ENCODE measurements at regions not wholly inside any gene's neighbourhood (a gene's known extent, or its start where the extent isn't known, plus 50 kb on each side); places are given as distances from the start of the nearest gene placed in this dataset.

- DNase-seq (ENCODE audit: low spot score): no peak
- H3K4me3 ChIP-seq: no peak overlapping the region
These were observed 99.6 kb upstream of the PRR23E start for GRCh38 chr3:127093312-127093711.

DNA sequence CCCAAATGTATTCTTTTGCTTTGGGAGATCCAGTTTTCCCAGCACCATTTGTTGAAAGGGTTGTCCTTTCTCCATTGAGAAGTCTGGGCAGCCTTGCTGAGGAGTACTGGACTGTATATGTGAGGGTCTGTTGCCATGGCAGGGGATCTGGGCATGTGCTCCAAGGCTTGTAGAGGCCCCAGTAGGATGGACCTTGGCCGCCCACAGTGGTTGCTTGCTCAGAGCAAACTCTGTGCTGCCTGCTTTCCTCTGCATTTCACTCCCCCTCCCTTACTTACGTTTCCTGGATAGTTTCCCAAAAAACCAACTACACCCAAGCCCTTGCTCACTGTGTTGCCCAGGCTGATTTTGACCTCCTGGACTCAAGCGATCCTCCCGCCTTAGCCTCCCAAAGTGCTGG lies 97.2 kb upstream of the PRR23E start:
- Histone ChIP-seq H3K9me3 (peaks cover 0 to 9% of the 10 kb centered on the region in 2 donors), H3K27ac (no peak overlapping the region), H3K4me3 (no peak overlapping the region), H3K27me3 (no peaks in the 10 kb centered on the region), H3K36me3 (no peaks in the 10 kb centered on the region), H3K4me1 (no peaks in the 10 kb centered on the region)
- no peak for TF ChIP-seq CTCF (IDR thresholded peaks at IDR 0.05)
- DNase-seq (ENCODE audit: low spot score): no peak

More at GRCh38 chr3:127093312-127093711, 99.6 kb upstream of the PRR23E start:
- no peak overlapping the region for H3K27ac ChIP-seq
- peaks cover 0 to 6% of the 10 kb centered on the region in 2 donors for H3K4me1 ChIP-seq
- peaks cover 0 to 9% of the 10 kb centered on the region in 2 donors for H3K9me3 ChIP-seq
- no peaks in the 10 kb centered on the region for H3K36me3 ChIP-seq
- no peaks in the 10 kb centered on the region for H3K27me3 ChIP-seq
- TF ChIP-seq CTCF (IDR thresholded peaks at IDR 0.05): no peak

GRCh38 chr3:127096256-127097071 lies 96.5 kb upstream of the PRR23E start:
- H3K4me3 ChIP-seq: no peak overlapping the region
- peaks cover 0 to 9% of the 10 kb centered on the region in 2 donors for H3K9me3 ChIP-seq
- no peaks in the 10 kb centered on the region for H3K36me3 ChIP-seq
- no peak for DNase-seq (ENCODE audit: low spot score)
- no peaks in the 10 kb centered on the region for H3K27me3 ChIP-seq
- H3K27ac ChIP-seq: no peak overlapping the region
- no peak for TF ChIP-seq CTCF (IDR thresholded peaks at IDR 0.05)
- H3K4me1 ChIP-seq: no peaks in the 10 kb centered on the region

GRCh38 chr3:127097072-127097405 lies 95.9 kb upstream of the PRR23E start:
- Histone ChIP-seq H3K4me1 (no peaks in the 10 kb centered on the region), H3K36me3 (no peaks in the 10 kb centered on the region), H3K27me3 (no peaks in the 10 kb centered on the region), H3K4me3 (no peak overlapping the region), H3K9me3 (peaks cover 0 to 9% of the 10 kb centered on the region in 2 donors), H3K27ac (no peak overlapping the region)
- DNase-seq (ENCODE audit: low spot score): no peak
- no peak for TF ChIP-seq CTCF (IDR thresholded peaks at IDR 0.05)

- no peak overlapping the region for H3K27ac ChIP-seq
- TF ChIP-seq CTCF (IDR thresholded peaks at IDR 0.05): no peak
- no peak for DNase-seq (ENCODE audit: low spot score)
- no peak overlapping the region for H3K4me3 ChIP-seq
- H3K9me3 ChIP-seq: peaks cover 0 to 9% of the 10 kb centered on the region in 2 donors
- H3K27me3 ChIP-seq: no peaks in the 10 kb centered on the region
- no peaks in the 10 kb centered on the region for H3K4me1 ChIP-seq
- H3K36me3 ChIP-seq: no peaks in the 10 kb centered on the region
These were observed 95.5 kb upstream of the PRR23E start for GRCh38 chr3:127097481-127097880.

DNA sequence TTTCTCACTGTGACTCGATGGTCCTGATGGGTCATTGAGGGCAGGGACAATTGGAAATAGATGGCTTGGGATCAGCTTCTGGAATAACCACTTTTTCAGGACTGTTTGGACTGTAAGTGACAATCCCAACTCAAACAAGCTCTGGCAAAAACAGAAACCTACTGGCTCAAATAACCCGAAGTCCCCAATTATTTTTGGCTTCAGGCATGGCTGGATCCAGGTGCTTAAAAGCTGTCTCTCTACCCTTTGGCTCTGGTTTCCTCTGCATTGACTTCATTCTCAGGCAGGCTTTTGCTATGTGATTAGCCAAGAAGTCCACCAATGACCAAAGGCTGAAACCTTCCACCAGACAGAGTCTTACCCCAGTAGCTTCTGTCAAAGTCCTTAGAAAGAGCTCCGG lies 92.9 kb upstream of the PRR23E start:
- Histone ChIP-seq H3K36me3 (no peaks in the 10 kb centered on the region), H3K4me3 (no peak overlapping the region), H3K4me1 (no peaks in the 10 kb centered on the region), H3K9me3 (peaks cover 0 to 9% of the 10 kb centered on the region in 2 donors), H3K27me3 (no peaks in the 10 kb centered on the region), H3K27ac (no peak overlapping the region)
- no peak for TF ChIP-seq CTCF (IDR thresholded peaks at IDR 0.05)
- DNase-seq (ENCODE audit: low spot score): no peak

All from right atrium auricular region (tissue), 2 donors.